ENCODE measurements at regions not wholly inside any gene's neighbourhood (a gene's known extent, or its start where the extent isn't known, plus 50 kb on each side); places are given as distances from the start of the nearest gene placed in this dataset.
"Not testable (repeated sequence)": the region's sequence is repeated elsewhere in the genome, so short reads cannot be mapped to it uniquely, and the experiment has no call there.

GRCh38 chr13:111590796-111591195 is 270.4 kb downstream of the TEX29 start:
- no peak for DNase-seq (ENCODE audit: low read depth)

GRCh38 chr13:111593490-111593889 is 273.0 kb downstream of the TEX29 start:
- not testable (repeated sequence) for DNase-seq (ENCODE audit: low read depth)

GRCh38 chr13:111594606-111595005 is 274.2 kb downstream of the TEX29 start:
- DNase-seq (ENCODE audit: low read depth), result no peak

- no peak for DNase-seq (ENCODE audit: low read depth)
Measured at GRCh38 chr13:111595276-111595675, 274.8 kb downstream of the TEX29 start.

- no peak for DNase-seq (ENCODE audit: low read depth)
Measured at GRCh38 chr13:111595791-111596190, 275.3 kb downstream of the TEX29 start.

GRCh38 chr13:111597191-111597611 is 276.8 kb downstream of the TEX29 start:
- DNase-seq (ENCODE audit: low read depth), result no peak

GRCh38 chr13:111597618-111598017 is 277.2 kb downstream of the TEX29 start:
- DNase-seq (ENCODE audit: low read depth), result no peak

- no peak for DNase-seq (ENCODE audit: low read depth)
Measured at GRCh38 chr13:111598747-111599146, 278.3 kb downstream of the TEX29 start.

GRCh38 chr13:111599791-111600190 is 279.3 kb downstream of the TEX29 start:
- DNase-seq (ENCODE audit: low read depth), result no peak

GRCh38 chr13:111602874-111603273 is 282.4 kb downstream of the TEX29 start:
- DNase-seq (ENCODE audit: low read depth), result no peak

GRCh38 chr13:111604097-111604496 is 283.7 kb downstream of the TEX29 start:
- no peak for DNase-seq (ENCODE audit: low read depth)

- no peak for DNase-seq (ENCODE audit: low read depth)
Measured at GRCh38 chr13:111608556-111608955, 288.1 kb downstream of the TEX29 start.

- DNase-seq (ENCODE audit: low read depth), result no peak
Measured at GRCh38 chr13:111609631-111610030, 289.2 kb downstream of the TEX29 start.

- DNase-seq (ENCODE audit: low read depth), result no peak
Measured at GRCh38 chr13:111610081-111610480, 289.6 kb downstream of the TEX29 start.

GRCh38 chr13:111610879-111611278 is 290.4 kb downstream of the TEX29 start:
- DNase-seq (ENCODE audit: low read depth), result no peak

- DNase-seq (ENCODE audit: low read depth), result no peak
Measured at GRCh38 chr13:111611651-111612050, 291.2 kb downstream of the TEX29 start.

- DNase-seq (ENCODE audit: low read depth), result no peak
Measured at GRCh38 chr13:111612886-111613285, 292.4 kb downstream of the TEX29 start.

GRCh38 chr13:111614009-111614408 is 293.6 kb downstream of the TEX29 start:
- no peak for DNase-seq (ENCODE audit: low read depth)

- no peak for DNase-seq (ENCODE audit: low read depth)
Measured at GRCh38 chr13:111614613-111615012, 294.2 kb downstream of the TEX29 start.

- DNase-seq (ENCODE audit: low read depth), result no peak
Measured at GRCh38 chr13:111616203-111616602, 295.8 kb downstream of the TEX29 start.

GRCh38 chr13:111620166-111620565 is 299.7 kb downstream of the TEX29 start:
- DNase-seq (ENCODE audit: low read depth), result no peak

- DNase-seq (ENCODE audit: low read depth), result no peak
Measured at GRCh38 chr13:111620586-111620985, 300.1 kb downstream of the TEX29 start.

GRCh38 chr13:111621164-111621563 is 300.7 kb downstream of the TEX29 start:
- DNase-seq (ENCODE audit: low read depth), result no peak

GRCh38 chr13:111622051-111622531 is 301.6 kb downstream of the TEX29 start:
- no peak for DNase-seq (ENCODE audit: low read depth)

- DNase-seq (ENCODE audit: low read depth), result no peak
Measured at GRCh38 chr13:111623208-111623607, 302.8 kb downstream of the TEX29 start.

Measured in fibroblast of gingiva (primary cell).